Spleen (tissue), 7 donors: ENCODE measurements at regions not wholly inside any gene's neighbourhood (a gene's known extent, or its start where the extent isn't known, plus 50 kb on each side); places are given as distances from the start of the nearest gene placed in this dataset.

Experiments
- POLR2A ChIP-seq, 3 donors: fragments of 450-650 bp; IDR thresholded peaks; one replicate each; pipeline ENCODE4 v1.5.1; 2017; ENCODE audit warnings: antibody characterized with exemption in 3 of 3, mild to moderate bottlenecking in 1 of 3
- POLR2AphosphoS5 ChIP-seq, 3 donors: sonication (generic); formaldehyde crosslinking; IDR thresholded peaks; one replicate each; pipeline ENCODE4 v1.5.1; 2017; ENCODE audit warnings: antibody characterized with exemption in 3 of 3
- TF ChIP-seq, protein P1 (sequence below), 11 experiments: fragments of 200-600 bp in 7 of 11; fragments of 450-650 bp in 4 of 11; sonication (generic) in 4 of 11; IDR thresholded peaks in 8 of 11; conservative IDR thresholded peaks in 3 of 11; 1 replicate in 7 of 11; 2 replicates in 4 of 11; pipeline versions ENCODE4 v1.4.0 to v1.8.0; 2016 to 2021; ENCODE audit warnings: antibody characterized with exemption in 11 of 11, inconsistent platforms in 4 of 11, mild to moderate bottlenecking in 1 of 11
- donor health status: DM: no; HTN: no; CAD: no; lungs with moderate emphysema.
- donor health status: DM: no; HTN: no; CAD: no.
- donor health status: DM: no; HTN: no; CAD: no.

DNA sequence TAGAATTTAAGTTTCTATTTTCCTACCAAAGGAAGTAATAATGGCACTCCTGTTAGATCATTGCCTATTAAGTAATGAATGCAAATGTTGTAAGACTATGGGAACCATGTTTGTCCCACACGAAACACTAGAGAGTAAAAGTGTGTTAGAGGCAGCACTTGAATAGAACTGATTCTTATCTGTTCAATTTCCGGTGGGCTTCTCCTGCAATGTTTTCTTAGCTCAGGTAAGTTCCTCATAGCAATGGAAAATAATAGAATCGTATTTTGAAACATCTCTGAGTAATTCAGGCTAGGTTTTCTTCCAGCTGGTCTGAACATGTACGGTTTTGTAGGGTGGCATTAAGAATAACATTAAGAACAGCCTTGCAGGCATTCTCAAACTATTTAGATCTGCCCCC, 145.3 kb upstream of the LIPC start:
- TF ChIP-seq, protein P1, sequence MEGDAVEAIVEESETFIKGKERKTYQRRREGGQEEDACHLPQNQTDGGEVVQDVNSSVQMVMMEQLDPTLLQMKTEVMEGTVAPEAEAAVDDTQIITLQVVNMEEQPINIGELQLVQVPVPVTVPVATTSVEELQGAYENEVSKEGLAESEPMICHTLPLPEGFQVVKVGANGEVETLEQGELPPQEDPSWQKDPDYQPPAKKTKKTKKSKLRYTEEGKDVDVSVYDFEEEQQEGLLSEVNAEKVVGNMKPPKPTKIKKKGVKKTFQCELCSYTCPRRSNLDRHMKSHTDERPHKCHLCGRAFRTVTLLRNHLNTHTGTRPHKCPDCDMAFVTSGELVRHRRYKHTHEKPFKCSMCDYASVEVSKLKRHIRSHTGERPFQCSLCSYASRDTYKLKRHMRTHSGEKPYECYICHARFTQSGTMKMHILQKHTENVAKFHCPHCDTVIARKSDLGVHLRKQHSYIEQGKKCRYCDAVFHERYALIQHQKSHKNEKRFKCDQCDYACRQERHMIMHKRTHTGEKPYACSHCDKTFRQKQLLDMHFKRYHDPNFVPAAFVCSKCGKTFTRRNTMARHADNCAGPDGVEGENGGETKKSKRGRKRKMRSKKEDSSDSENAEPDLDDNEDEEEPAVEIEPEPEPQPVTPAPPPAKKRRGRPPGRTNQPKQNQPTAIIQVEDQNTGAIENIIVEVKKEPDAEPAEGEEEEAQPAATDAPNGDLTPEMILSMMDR (IDR thresholded peaks at IDR 0.05 in 8 of 11, conservative IDR thresholded peaks at IDR 0.05 in 3 of 11) = no peak
- no peak for TF ChIP-seq POLR2A (IDR thresholded peaks at IDR 0.05)
- TF ChIP-seq POLR2AphosphoS5 (IDR thresholded peaks at IDR 0.05) = no peak
